Activated T-helper 1 cell treated with anti-CD3 and anti-CD28 coated beads, Interleukin-2, amount 50 U/mL, for 16 hours (primary cell): ENCODE measurements at regions not wholly inside any gene's neighbourhood (a gene's known extent, or its start where the extent isn't known, plus 50 kb on each side); places are given as distances from the start of the nearest gene placed in this dataset.

Source experiments
- DNase-seq, 2 donors: peaks; one replicate each; pipeline ENCODE4 v3.0.0-alpha.2; 2020; ENCODE audit warnings: low read depth in 1 of 2, low spot score in 1 of 2

- no peak for DNase-seq
These were observed 336.4 kb upstream of the SLIT2 start for GRCh38 chr4:19915276-19915675.

- no peak for DNase-seq
These were observed 338.1 kb upstream of the SLIT2 start for GRCh38 chr4:19913650-19914049.

GRCh38 chr4:19910861-19911525 is 340.7 kb upstream of the SLIT2 start:
- DNase-seq: no peak

- no peak for DNase-seq
These were observed 346.7 kb upstream of the SLIT2 start for GRCh38 chr4:19905024-19905423.

GRCh38 chr4:19888587-19888986 is 363.1 kb upstream of the SLIT2 start:
- no peak for DNase-seq

GRCh38 chr4:19883841-19884240 is 367.9 kb upstream of the SLIT2 start:
- no peak for DNase-seq

- DNase-seq: no peak
These were observed 371.5 kb upstream of the SLIT2 start for GRCh38 chr4:19880206-19880605.

GRCh38 chr4:19879330-19879729 is 372.4 kb upstream of the SLIT2 start:
- DNase-seq: no peak

- DNase-seq: no peak
These were observed 393.7 kb upstream of the SLIT2 start for GRCh38 chr4:19857991-19858390.

GRCh38 chr4:19857380-19857779 is 394.3 kb upstream of the SLIT2 start:
- DNase-seq: no peak

GRCh38 chr4:19850909-19851308 is 400.8 kb upstream of the SLIT2 start:
- DNase-seq: no peak

- DNase-seq: no peak
These were observed 407.3 kb upstream of the SLIT2 start for GRCh38 chr4:19844446-19844845.

- DNase-seq: no peak
These were observed 409.2 kb upstream of the SLIT2 start for GRCh38 chr4:19842471-19842870.

- no peak for DNase-seq
These were observed 412.8 kb upstream of the SLIT2 start for GRCh38 chr4:19838858-19839257.

GRCh38 chr4:19835429-19835828 is 416.3 kb upstream of the SLIT2 start:
- no peak for DNase-seq

- DNase-seq: no peak
These were observed 419.3 kb upstream of the SLIT2 start for GRCh38 chr4:19832411-19832810.

GRCh38 chr4:19831644-19832285 is 419.9 kb upstream of the SLIT2 start:
- DNase-seq: no peak

GRCh38 chr4:19829101-19829500 is 422.6 kb upstream of the SLIT2 start:
- no peak for DNase-seq

- DNase-seq: no peak
These were observed 427.9 kb upstream of the SLIT2 start for GRCh38 chr4:19823781-19824180.

- DNase-seq: no peak
These were observed 432.0 kb upstream of the SLIT2 start for GRCh38 chr4:19819737-19820136.

- DNase-seq: no peak
These were observed 441.7 kb upstream of the SLIT2 start for GRCh38 chr4:19809989-19810388.

GRCh38 chr4:19807505-19807904 is 444.2 kb upstream of the SLIT2 start:
- DNase-seq: no peak

- DNase-seq: no peak
These were observed 444.8 kb upstream of the SLIT2 start for GRCh38 chr4:19806865-19807264.
